ENCODE measurements at regions not wholly inside any gene's neighbourhood (a gene's known extent, or its start where the extent isn't known, plus 50 kb on each side); places are given as distances from the start of the nearest gene placed in this dataset.

DNA sequence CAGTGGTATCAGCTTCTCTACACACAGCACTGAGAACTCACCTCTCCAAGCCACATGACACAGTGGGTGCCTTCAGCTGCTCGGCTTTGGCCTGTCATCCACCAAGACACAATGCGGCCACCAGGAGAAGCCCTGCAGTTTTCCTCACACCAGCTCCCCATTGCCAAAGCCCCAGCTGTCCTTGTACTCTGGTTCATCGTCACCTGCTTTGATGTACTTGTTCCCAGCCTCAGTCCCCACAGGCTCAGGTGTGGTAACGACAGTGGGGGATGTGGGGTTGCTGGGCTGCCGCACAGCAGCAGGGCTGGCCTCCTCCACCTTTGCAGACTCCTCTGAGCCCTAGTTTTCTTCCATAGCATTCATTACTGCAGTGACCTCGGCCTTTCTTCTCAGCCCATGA, 387.3 kb downstream of the MEIS1 start:
- DNase-seq (ENCODE audit: low read depth, low spot score) (no peak), FAIRE-seq (no peak)
- Histone ChIP-seq H3K27ac (ENCODE audit: insufficient read depth, low read depth, low read length) (no peak overlapping the region), H3K9me1 (replicated peaks; ENCODE audit: control insufficient read depth, extremely low read depth, insufficient read depth, low read length) (no peaks in the 10 kb centered on the region), H4K20me1 (replicated peaks; ENCODE audit: control insufficient read depth, extremely low read depth, insufficient read depth, low read length) (no peaks in the 10 kb centered on the region), H3K4me3 (replicated peaks in 1 of 3; ENCODE audit: insufficient read depth in 1 of 3, low read depth in 1 of 3, low read length in 3 of 3) (no peak overlapping the region), H3K9ac (replicated peaks; ENCODE audit: extremely low read depth, insufficient read depth, low read length) (no peak overlapping the region), H3K4me2 (ENCODE audit: insufficient read depth, low read length) (no peak overlapping the region), H3K27me3 (ENCODE audit: control insufficient read depth in 2 of 2, insufficient read depth in 2 of 2, low read length in 2 of 2) (no peaks in the 10 kb centered on the region), H3K36me3 (ENCODE audit: control insufficient read depth in 2 of 2, extremely low read depth in 1 of 2, insufficient read depth in 2 of 2, low read length in 2 of 2) (no peaks in the 10 kb centered on the region), H3K9me3 (replicated peaks; ENCODE audit: control insufficient read depth, insufficient read depth, low read length) (no peaks in the 10 kb centered on the region), H3K79me2 (ENCODE audit: control insufficient read depth, insufficient read depth, low read length) (no peaks in the 10 kb centered on the region), H3K4me1 (ENCODE audit: control insufficient read depth, extremely low read depth, insufficient read depth, low read length) (no peaks in the 10 kb centered on the region), H2AFZ (ENCODE audit: low read depth, low read length) (no peak overlapping the region)
- no TSS peak for BruUV-seq (replicated peaks)
- intact Hi-C loops (cut with micrococcal nuclease) = no loop called here
- POLR2A ChIA-PET = no interaction called here
- dilution Hi-C loops (cut with MboI; ENCODE audit: extremely low pct_ligation_motif_present, low sequenced_read_pairs) = no loop called here
- CTCF ChIA-PET = interaction anchor here (0.8 to 1.1 kb wide), 2 partner anchors 13 to 22 kb away, joined by 3 read pairs; no protein-coding TSS in a partner anchor
- no peak for TF ChIP-seq POLR2AphosphoS5 (IDR thresholded peaks at IDR 0.05; ENCODE audit: insufficient read depth, low read depth, low read length)
- TF ChIP-seq EZH2 (IDR thresholded peaks at IDR 0.05; ENCODE audit: borderline replicate concordance, low read depth, low read length, severe bottlenecking) = no peak
- TF ChIP-seq CTCF (IDR thresholded peaks at IDR 0.05; ENCODE audit: extremely low read depth in 1 of 2, insufficient read depth in 1 of 2, low read depth in 1 of 2, low read length in 2 of 2) = no peak
- TF ChIP-seq FOS (IDR thresholded peaks at IDR 0.05; ENCODE audit: borderline replicate concordance, insufficient read depth, low read length) = no peak
- no peak for TF ChIP-seq MYC (IDR thresholded peaks at IDR 0.05; ENCODE audit: low read depth, low read length)
- TF ChIP-seq GATA2 (IDR thresholded peaks at IDR 0.05; ENCODE audit: insufficient read depth, insufficient read length, low read depth, low read length) = no peak
- TF ChIP-seq MAX (IDR thresholded peaks at IDR 0.05; ENCODE audit: insufficient read depth, insufficient read length) = no peak
- no peak for TF ChIP-seq POLR2A (IDR thresholded peaks at IDR 0.05; ENCODE audit: low read depth, low read length)
- TF ChIP-seq JUN (IDR thresholded peaks at IDR 0.05; ENCODE audit: borderline replicate concordance, insufficient read depth, insufficient read length, low read depth) = no peak

Measured in endothelial cell of umbilical vein (primary cell).